Epithelial cell of prostate (primary cell): ENCODE measurements at regions not wholly inside any gene's neighbourhood (a gene's known extent, or its start where the extent isn't known, plus 50 kb on each side); places are given as distances from the start of the nearest gene placed in this dataset.
"Not testable (repeated sequence)": the region's sequence is repeated elsewhere in the genome, so short reads cannot be mapped to it uniquely, and the experiment has no call there.

Experiments used
- DNase-seq: peaks from one replicate; pipeline ENCODE4 v3.0.0-alpha.2; 2011; ENCODE audit warnings: low read depth, low spot score
- H3K27ac ChIP-seq: fragments of 450-650 bp; 2 replicates; pipeline ENCODE4 v1.5.1; 2017; ENCODE audit warnings: mild to moderate bottlenecking

GRCh38 chrX:3191201-3191600, 149.9 kb downstream of the ARSF start:
- DNase-seq, result no peak
- no peak overlapping the region for H3K27ac ChIP-seq

GRCh38 chrX:3184176-3184930, 143.1 kb downstream of the ARSF start:
- DNase-seq, result no peak
- no peak overlapping the region for H3K27ac ChIP-seq

GRCh38 chrX:3181846-3182245, 140.6 kb downstream of the ARSF start:
- no peak for DNase-seq

GRCh38 chrX:3178329-3178728, 137.1 kb downstream of the ARSF start:
- DNase-seq, result no peak

More at GRCh38 chrX:3181846-3182245, 140.6 kb downstream of the ARSF start:
- H3K27ac ChIP-seq, result no peak overlapping the region

GRCh38 chrX:3177851-3178250, 136.6 kb downstream of the ARSF start:
- H3K27ac ChIP-seq, result peak overlapping the region; percentile 3
- peak; percentile 34 for DNase-seq

More at GRCh38 chrX:3178329-3178728, 137.1 kb downstream of the ARSF start:
- peak overlapping the region; percentile 3 for H3K27ac ChIP-seq

- DNase-seq, result no peak
- H3K27ac ChIP-seq, result peak overlapping the region; percentile 17
Observed at GRCh38 chrX:3176439-3176820, 135.2 kb downstream of the ARSF start.

- DNase-seq, result no peak
- H3K27ac ChIP-seq, result peak overlapping the region; percentile 17
Observed at GRCh38 chrX:3175659-3176438, 134.6 kb downstream of the ARSF start.

GRCh38 chrX:3172156-3172555, 130.9 kb downstream of the ARSF start:
- not testable (repeated sequence) for H3K27ac ChIP-seq, DNase-seq

- H3K27ac ChIP-seq, result no peak overlapping the region
- no peak for DNase-seq
Observed at GRCh38 chrX:3169421-3169820, 128.2 kb downstream of the ARSF start.

- no peak for DNase-seq
- H3K27ac ChIP-seq, result no peak overlapping the region
Observed at GRCh38 chrX:3167771-3168170, 126.5 kb downstream of the ARSF start.

GRCh38 chrX:3166670-3167455, 125.6 kb downstream of the ARSF start:
- no peak overlapping the region for H3K27ac ChIP-seq
- DNase-seq, result no peak

GRCh38 chrX:3165808-3166207, 124.5 kb downstream of the ARSF start:
- no peak for DNase-seq
- H3K27ac ChIP-seq, result no peak overlapping the region
